Vagina (tissue), 2 donors: ENCODE measurements at regions not wholly inside any gene's neighbourhood (a gene's known extent, or its start where the extent isn't known, plus 50 kb on each side); places are given as distances from the start of the nearest gene placed in this dataset.

Source experiments
- DNase-seq, 2 donors: peaks; one replicate each; pipeline ENCODE4 v3.0.0-alpha.2; 2017; ENCODE audit errors: extremely low spot score in 2 of 2
- H3K27ac ChIP-seq: fragments of 200-600 bp; sonication (generic); one replicate; pipeline ENCODE4 v1.5.1; 2019
- H3K27me3 ChIP-seq: fragments of 200-600 bp; sonication (generic); one replicate; pipeline ENCODE4 v1.5.1; 2019
- H3K36me3 ChIP-seq, 2 donors: fragments of 200-600 bp; sonication (generic); one replicate each; pipeline ENCODE4 v1.5.1; 2017 to 2019
- H3K4me1 ChIP-seq: fragments of 200-600 bp; sonication (generic); one replicate; pipeline ENCODE4 v1.5.1; 2019
- H3K4me3 ChIP-seq, 2 donors: fragments of 200-600 bp; sonication (generic); 1 replicate in 1 of 2; 2 replicates in 1 of 2; pipeline ENCODE4 v1.5.1; 2016 to 2019
- H3K9me3 ChIP-seq: fragments of 200-600 bp; sonication (generic); one replicate; pipeline ENCODE4 v1.5.1; 2019
- POLR2A ChIP-seq, 2 donors: fragments of 450-650 bp; IDR thresholded peaks; one replicate each; pipeline ENCODE4 v1.6.1; 2017; ENCODE audit warnings: antibody characterized with exemption in 2 of 2, mild to moderate bottlenecking in 2 of 2, moderate library complexity in 2 of 2
- POLR2AphosphoS5 ChIP-seq, 2 donors: sonication (generic); formaldehyde crosslinking; IDR thresholded peaks; one replicate each; pipeline ENCODE4 v1.9.0; 2017; ENCODE audit warnings: antibody characterized with exemption in 2 of 2, mild to moderate bottlenecking in 2 of 2, low read depth in 1 of 2; ENCODE audit not compliant: insufficient read depth in 1 of 2
- intact Hi-C: fragments of 100-400 bp; cut with DNase I; formaldehyde crosslinking; loops from one replicate; pipeline ENCODE4 v1.15.1; 2023
- TF ChIP-seq, protein P1 (sequence below), 3 experiments: fragments of 450-650 bp in 2 of 3; fragments of 200-600 bp in 1 of 3; sonication (generic) in 1 of 3; IDR thresholded peaks; one replicate each; pipeline ENCODE4 v1.5.1; 2017 to 2019; ENCODE audit warnings: antibody characterized with exemption in 3 of 3, mild to moderate bottlenecking in 2 of 3, moderate library complexity in 2 of 3

DNA sequence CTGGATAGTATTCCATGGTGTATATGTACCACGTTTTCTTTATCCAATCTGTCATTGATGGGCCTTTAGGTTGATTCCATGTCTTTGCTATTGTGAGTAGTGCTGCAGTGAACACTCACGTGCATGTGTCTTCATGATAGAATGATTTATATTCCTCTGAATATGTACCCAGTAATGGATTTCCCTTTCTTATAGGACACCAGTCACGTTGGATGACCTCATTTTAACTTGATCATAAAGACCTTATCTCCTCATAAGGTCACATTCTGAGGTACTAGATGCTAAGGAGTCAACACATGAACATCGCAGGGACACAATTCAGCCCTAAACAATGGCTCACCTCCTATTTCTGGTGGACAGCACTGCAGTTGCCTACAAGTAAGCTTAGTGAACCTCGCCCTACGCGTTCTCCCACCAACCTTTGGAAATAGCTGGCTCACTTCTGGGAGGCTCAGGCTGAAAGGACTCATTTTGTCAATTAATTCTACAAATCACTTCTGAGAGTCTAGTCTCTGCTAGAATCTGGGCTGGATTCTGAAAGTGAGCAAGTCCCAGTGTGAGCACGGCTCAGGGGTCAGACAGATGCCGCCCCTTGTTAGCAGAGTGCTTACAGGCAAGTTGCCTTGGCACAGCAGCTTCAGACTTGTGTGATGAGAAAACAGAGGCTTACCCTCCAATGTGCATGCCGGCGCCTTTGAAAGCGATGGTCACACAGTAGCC lies 183.8 kb upstream of the GSC start:
- no peaks in the 10 kb centered on the region for H3K4me1 ChIP-seq
- H3K27me3 ChIP-seq = no peaks in the 10 kb centered on the region
- no peak overlapping the region for H3K4me3 ChIP-seq
- intact Hi-C loops = no loop called here
- H3K36me3 ChIP-seq = no peaks in the 10 kb centered on the region
- no peak overlapping the region for H3K27ac ChIP-seq
- no peak for DNase-seq
- H3K9me3 ChIP-seq = no peaks in the 10 kb centered on the region
- TF ChIP-seq, protein P1, sequence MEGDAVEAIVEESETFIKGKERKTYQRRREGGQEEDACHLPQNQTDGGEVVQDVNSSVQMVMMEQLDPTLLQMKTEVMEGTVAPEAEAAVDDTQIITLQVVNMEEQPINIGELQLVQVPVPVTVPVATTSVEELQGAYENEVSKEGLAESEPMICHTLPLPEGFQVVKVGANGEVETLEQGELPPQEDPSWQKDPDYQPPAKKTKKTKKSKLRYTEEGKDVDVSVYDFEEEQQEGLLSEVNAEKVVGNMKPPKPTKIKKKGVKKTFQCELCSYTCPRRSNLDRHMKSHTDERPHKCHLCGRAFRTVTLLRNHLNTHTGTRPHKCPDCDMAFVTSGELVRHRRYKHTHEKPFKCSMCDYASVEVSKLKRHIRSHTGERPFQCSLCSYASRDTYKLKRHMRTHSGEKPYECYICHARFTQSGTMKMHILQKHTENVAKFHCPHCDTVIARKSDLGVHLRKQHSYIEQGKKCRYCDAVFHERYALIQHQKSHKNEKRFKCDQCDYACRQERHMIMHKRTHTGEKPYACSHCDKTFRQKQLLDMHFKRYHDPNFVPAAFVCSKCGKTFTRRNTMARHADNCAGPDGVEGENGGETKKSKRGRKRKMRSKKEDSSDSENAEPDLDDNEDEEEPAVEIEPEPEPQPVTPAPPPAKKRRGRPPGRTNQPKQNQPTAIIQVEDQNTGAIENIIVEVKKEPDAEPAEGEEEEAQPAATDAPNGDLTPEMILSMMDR (IDR thresholded peaks at IDR 0.05) = no peak
- no peak for TF ChIP-seq POLR2A (IDR thresholded peaks at IDR 0.05)
- no peak for TF ChIP-seq POLR2AphosphoS5 (IDR thresholded peaks at IDR 0.05; ENCODE audit: insufficient read depth in 1 of 2, low read depth in 1 of 2)

- intact Hi-C loops = no loop called here
- DNase-seq = no peak
- Histone ChIP-seq H3K27me3 (no peaks in the 10 kb centered on the region), H3K36me3 (no peaks in the 10 kb centered on the region), H3K4me1 (no peaks in the 10 kb centered on the region), H3K4me3 (no peak overlapping the region), H3K9me3 (no peaks in the 10 kb centered on the region), H3K27ac (no peak overlapping the region)
- no peak for TF ChIP-seq POLR2AphosphoS5 (IDR thresholded peaks at IDR 0.05; ENCODE audit: insufficient read depth in 1 of 2, low read depth in 1 of 2)
- TF ChIP-seq, protein P1 (IDR thresholded peaks at IDR 0.05) = no peak
- TF ChIP-seq POLR2A (IDR thresholded peaks at IDR 0.05) = no peak
Observed at GRCh38 chr14:94952097-94952496, 182.2 kb upstream of the GSC start.

- intact Hi-C loops = no loop called here
- DNase-seq = no peak
- H3K4me1 ChIP-seq = no peaks in the 10 kb centered on the region
- no peaks in the 10 kb centered on the region for H3K27me3 ChIP-seq
- no peaks in the 10 kb centered on the region for H3K9me3 ChIP-seq
- no peak overlapping the region for H3K27ac ChIP-seq
- H3K36me3 ChIP-seq = no peaks in the 10 kb centered on the region
- TF ChIP-seq POLR2AphosphoS5 (IDR thresholded peaks at IDR 0.05; ENCODE audit: insufficient read depth in 1 of 2, low read depth in 1 of 2) (no peak), POLR2A (IDR thresholded peaks at IDR 0.05) (no peak)
- TF ChIP-seq, protein P1 (IDR thresholded peaks at IDR 0.05) = no peak
- H3K4me3 ChIP-seq = no peak overlapping the region
Observed at GRCh38 chr14:94946244-94946643, 176.3 kb upstream of the GSC start.

DNA sequence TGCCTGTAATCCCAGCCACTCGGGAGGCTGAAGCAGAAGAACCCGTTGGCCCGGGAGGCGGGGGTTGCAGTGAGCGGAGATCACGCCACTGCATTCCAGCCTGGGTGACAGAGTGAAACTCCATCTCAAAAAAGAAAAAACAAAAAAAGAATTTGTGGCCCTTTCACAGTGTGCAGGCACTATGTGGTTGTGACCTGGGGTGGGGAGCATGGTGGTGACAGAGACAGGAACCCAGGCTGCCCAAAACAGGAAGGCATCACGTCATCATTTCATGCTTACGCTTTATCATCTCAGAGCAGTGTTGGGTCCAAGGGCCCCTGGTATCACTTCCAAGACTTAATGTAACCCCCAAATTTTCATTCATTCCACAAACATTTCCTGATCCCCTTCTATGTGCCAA lies 175.7 kb upstream of the GSC start:
- Histone ChIP-seq H3K27me3 (no peaks in the 10 kb centered on the region), H3K36me3 (no peaks in the 10 kb centered on the region), H3K9me3 (no peaks in the 10 kb centered on the region), H3K27ac (no peak overlapping the region), H3K4me3 (no peak overlapping the region), H3K4me1 (no peaks in the 10 kb centered on the region)
- DNase-seq = no peak
- TF ChIP-seq, protein P1 (IDR thresholded peaks at IDR 0.05) = no peak
- no peak for TF ChIP-seq POLR2AphosphoS5 (IDR thresholded peaks at IDR 0.05; ENCODE audit: insufficient read depth in 1 of 2, low read depth in 1 of 2)
- TF ChIP-seq POLR2A (IDR thresholded peaks at IDR 0.05) = no peak
- intact Hi-C loops = no loop called here

- TF ChIP-seq, protein P1 (IDR thresholded peaks at IDR 0.05) = no peak
- TF ChIP-seq POLR2AphosphoS5 (IDR thresholded peaks at IDR 0.05; ENCODE audit: insufficient read depth in 1 of 2, low read depth in 1 of 2) (no peak), POLR2A (IDR thresholded peaks at IDR 0.05) (no peak)
- Histone ChIP-seq H3K27me3 (no peaks in the 10 kb centered on the region), H3K4me1 (no peaks in the 10 kb centered on the region), H3K9me3 (no peaks in the 10 kb centered on the region), H3K27ac (no peak overlapping the region), H3K4me3 (no peak overlapping the region), H3K36me3 (no peaks in the 10 kb centered on the region)
- intact Hi-C loops = no loop called here
- DNase-seq = no peak
Observed at GRCh38 chr14:94944636-94945258, 174.8 kb upstream of the GSC start.
